Neural cell (in vitro differentiated cells): ENCODE measurements at regions not wholly inside any gene's neighbourhood (a gene's known extent, or its start where the extent isn't known, plus 50 kb on each side); places are given as distances from the start of the nearest gene placed in this dataset.

Experiments
- EP300 ChIP-seq: fragments of 450-650 bp; conservative IDR thresholded peaks from 2 replicates; pipeline ENCODE4 v1.6.1; 2014; ENCODE audit warnings: antibody characterized with exemption, mild to moderate bottlenecking, moderate library complexity; ENCODE audit not compliant: poor library complexity, severe bottlenecking
- EZH2 ChIP-seq: fragments of 200-600, 300-800 bp; shearing (Covaris generic), sonication (generic); IDR thresholded peaks from 2 replicates; pipeline ENCODE4 v1.6.1; 2014; ENCODE audit warnings: antibody characterized with exemption, low read length, borderline replicate concordance, mild to moderate bottlenecking; ENCODE audit not compliant: insufficient read depth, poor library complexity, severe bottlenecking
- MXI1 ChIP-seq: fragments of 450-650 bp; conservative IDR thresholded peaks from 2 replicates; pipeline ENCODE4 v1.6.1; 2014; ENCODE audit warnings: antibody characterized with exemption, mild to moderate bottlenecking; ENCODE audit not compliant: poor library complexity, severe bottlenecking
- POLR2AphosphoS5 ChIP-seq: IDR thresholded peaks from 2 replicates; pipeline ENCODE4 v1.6.1; 2012
- TF ChIP-seq, protein P1 (sequence below): fragments of 450-650 bp; IDR thresholded peaks from 2 replicates; pipeline ENCODE4 v1.5.1; 2014; ENCODE audit warnings: antibody characterized with exemption, mild to moderate bottlenecking, moderate library complexity; ENCODE audit not compliant: poor library complexity, severe bottlenecking

GRCh38 chr3:10560060-10560861, 54.9 kb upstream of the ATP2B2 start:
- TF ChIP-seq, protein P1, sequence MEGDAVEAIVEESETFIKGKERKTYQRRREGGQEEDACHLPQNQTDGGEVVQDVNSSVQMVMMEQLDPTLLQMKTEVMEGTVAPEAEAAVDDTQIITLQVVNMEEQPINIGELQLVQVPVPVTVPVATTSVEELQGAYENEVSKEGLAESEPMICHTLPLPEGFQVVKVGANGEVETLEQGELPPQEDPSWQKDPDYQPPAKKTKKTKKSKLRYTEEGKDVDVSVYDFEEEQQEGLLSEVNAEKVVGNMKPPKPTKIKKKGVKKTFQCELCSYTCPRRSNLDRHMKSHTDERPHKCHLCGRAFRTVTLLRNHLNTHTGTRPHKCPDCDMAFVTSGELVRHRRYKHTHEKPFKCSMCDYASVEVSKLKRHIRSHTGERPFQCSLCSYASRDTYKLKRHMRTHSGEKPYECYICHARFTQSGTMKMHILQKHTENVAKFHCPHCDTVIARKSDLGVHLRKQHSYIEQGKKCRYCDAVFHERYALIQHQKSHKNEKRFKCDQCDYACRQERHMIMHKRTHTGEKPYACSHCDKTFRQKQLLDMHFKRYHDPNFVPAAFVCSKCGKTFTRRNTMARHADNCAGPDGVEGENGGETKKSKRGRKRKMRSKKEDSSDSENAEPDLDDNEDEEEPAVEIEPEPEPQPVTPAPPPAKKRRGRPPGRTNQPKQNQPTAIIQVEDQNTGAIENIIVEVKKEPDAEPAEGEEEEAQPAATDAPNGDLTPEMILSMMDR: no peak
- TF ChIP-seq EP300: no peak
- no peak for TF ChIP-seq EZH2
- no peak for TF ChIP-seq MXI1
- no peak for TF ChIP-seq POLR2AphosphoS5
